ENCODE measurements at regions not wholly inside any gene's neighbourhood (a gene's known extent, or its start where the extent isn't known, plus 50 kb on each side); places are given as distances from the start of the nearest gene placed in this dataset.

GRCh38 chr16:79401782-79402181 is 198.8 kb downstream of the MAF start:
- 100% methylated on average over 1 of the region's 1 CpG; no CpG with 5 or more reads in 1 of the 2 experiments for WGBS, 2 experiments (ENCODE audit: extremely low coverage in 1 of 2, insufficient coverage in 1 of 2, insufficient read length in 1 of 2, insufficient replicate concordance in 2 of 2, low coverage in 1 of 2, low lambda C conversion rate in 2 of 2, missing lambda C conversion rate in 1 of 2)
- no peak overlapping the region for H4K91ac ChIP-seq (replicated peaks; ENCODE audit: insufficient read length, low read length)
- no peaks in the 10 kb centered on the region for H3K23me2 ChIP-seq (ENCODE audit: low read depth, low read length)
- H3K79me2 ChIP-seq (ENCODE audit: control insufficient read depth in 1 of 2, insufficient read depth in 2 of 2, low read length in 2 of 2): no peaks in the 10 kb centered on the region
- no peak overlapping the region for H2BK20ac ChIP-seq (ENCODE audit: low read length)
- no peak overlapping the region for H2BK12ac ChIP-seq (ENCODE audit: low read depth, low read length)
- no peaks in the 10 kb centered on the region for H3K79me1 ChIP-seq (ENCODE audit: low read depth, low read length)
- H2BK5ac ChIP-seq (ENCODE audit: low read depth, low read length): no peak overlapping the region
- H3K36me3 ChIP-seq (ENCODE audit: control insufficient read depth in 2 of 4, insufficient read depth in 4 of 4, low read length in 3 of 4): no peaks in the 10 kb centered on the region
- no peak overlapping the region for H3K14ac ChIP-seq (ENCODE audit: insufficient read length)
- H4K5ac ChIP-seq (ENCODE audit: insufficient read length, low read depth, low read length): no peak overlapping the region
- H3K9ac ChIP-seq (replicated peaks in 1 of 4; ENCODE audit: extremely low read depth in 1 of 4, low read depth in 3 of 4, low read length in 3 of 4): no peak overlapping the region
- no peak overlapping the region for H2BK15ac ChIP-seq (ENCODE audit: low read length)
- H3K56ac ChIP-seq (replicated peaks; ENCODE audit: insufficient read length, low read depth, low read length): no peak overlapping the region
- H4K20me1 ChIP-seq (replicated peaks in 1 of 2; ENCODE audit: control insufficient read depth in 1 of 2, insufficient read depth in 2 of 2, low read length in 2 of 2): no peaks in the 10 kb centered on the region
- no peak overlapping the region for H2AFZ ChIP-seq (ENCODE audit: low read length)
- H3K4me1 ChIP-seq (replicated peaks in 1 of 4; ENCODE audit: control insufficient read depth in 3 of 4, insufficient read depth in 4 of 4, low read length in 3 of 4): no peaks in the 10 kb centered on the region; a peak in 2 of 7 replicates
- peaks cover 0 to 3% of the 10 kb centered on the region in 2 experiments; a peak in 1 of 4 replicates for H3K9me3 ChIP-seq (ENCODE audit: insufficient read depth in 2 of 2, low read depth in 1 of 2, low read length in 1 of 2)
- FAIRE-seq: no peak
- H3K27ac ChIP-seq (ENCODE audit: low read depth, low read length): no peak overlapping the region
- H2AK5ac ChIP-seq (ENCODE audit: low read depth, low read length): no peak overlapping the region
- no peak overlapping the region for H3K4me3 ChIP-seq (ENCODE audit: extremely low read depth in 1 of 4, insufficient read depth in 2 of 4, low read depth in 3 of 4, low read length in 4 of 4)
- no peak overlapping the region for H3K23ac ChIP-seq (ENCODE audit: insufficient read length)
- no peak overlapping the region for H4K8ac ChIP-seq (ENCODE audit: extremely low read depth, insufficient read depth, low read length)
- ChIA-PET POLR2A (ENCODE audit: partially characterized antibody) (no interaction called here), CTCF (ENCODE audit: partially characterized antibody) (no interaction called here)
- H3K18ac ChIP-seq (ENCODE audit: extremely low read depth, low read length): no peak overlapping the region
- H3K4ac ChIP-seq (replicated peaks; ENCODE audit: insufficient read length, low read depth, low read length): no peak overlapping the region
- H2BK120ac ChIP-seq (replicated peaks; ENCODE audit: low read depth, low read length): no peak overlapping the region
- DNase-seq (ENCODE audit: low read depth in 1 of 2, low spot score in 2 of 2): no peak
- no peaks in the 10 kb centered on the region for H3K27me3 ChIP-seq (replicated peaks in 1 of 4; ENCODE audit: control insufficient read depth in 3 of 4, extremely low read depth in 1 of 4, insufficient read depth in 3 of 4, low read length in 3 of 4)
- H3K4me2 ChIP-seq (ENCODE audit: insufficient read depth in 1 of 2, low read depth in 2 of 2, low read length in 2 of 2): no peak overlapping the region
- no peak for TF ChIP-seq CHD7 (IDR thresholded peaks at IDR 0.05; ENCODE audit: insufficient replicate concordance, low read length)

Data from H1 (cell line).